ENCODE measurements at regions not wholly inside any gene's neighbourhood (a gene's known extent, or its start where the extent isn't known, plus 50 kb on each side); places are given as distances from the start of the nearest gene placed in this dataset.
"Not testable (repeated sequence)": the region's sequence is repeated elsewhere in the genome, so short reads cannot be mapped to it uniquely, and the experiment has no call there.

DNA sequence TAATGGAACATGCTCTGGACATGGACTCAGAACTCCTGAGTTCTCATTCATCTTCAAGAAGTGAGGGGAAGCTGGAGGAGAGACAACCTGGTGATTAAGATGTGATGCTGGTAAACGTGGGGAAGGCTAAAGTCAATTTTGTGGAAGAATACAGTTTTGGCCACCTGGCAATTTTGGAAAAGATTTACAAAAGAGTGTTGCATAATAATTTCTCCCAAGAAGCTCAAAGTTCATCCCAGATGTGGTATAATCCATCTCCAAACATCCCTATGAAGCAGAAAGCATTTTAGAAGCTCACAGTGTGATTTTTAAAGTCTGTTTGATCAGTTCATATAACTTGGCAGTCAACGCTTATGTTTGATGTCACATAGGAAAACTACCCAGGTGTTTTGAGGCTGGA is 208.7 kb downstream of the LMX1A start:
- DNase-seq (ENCODE audit: low read depth) = no peak

DNA sequence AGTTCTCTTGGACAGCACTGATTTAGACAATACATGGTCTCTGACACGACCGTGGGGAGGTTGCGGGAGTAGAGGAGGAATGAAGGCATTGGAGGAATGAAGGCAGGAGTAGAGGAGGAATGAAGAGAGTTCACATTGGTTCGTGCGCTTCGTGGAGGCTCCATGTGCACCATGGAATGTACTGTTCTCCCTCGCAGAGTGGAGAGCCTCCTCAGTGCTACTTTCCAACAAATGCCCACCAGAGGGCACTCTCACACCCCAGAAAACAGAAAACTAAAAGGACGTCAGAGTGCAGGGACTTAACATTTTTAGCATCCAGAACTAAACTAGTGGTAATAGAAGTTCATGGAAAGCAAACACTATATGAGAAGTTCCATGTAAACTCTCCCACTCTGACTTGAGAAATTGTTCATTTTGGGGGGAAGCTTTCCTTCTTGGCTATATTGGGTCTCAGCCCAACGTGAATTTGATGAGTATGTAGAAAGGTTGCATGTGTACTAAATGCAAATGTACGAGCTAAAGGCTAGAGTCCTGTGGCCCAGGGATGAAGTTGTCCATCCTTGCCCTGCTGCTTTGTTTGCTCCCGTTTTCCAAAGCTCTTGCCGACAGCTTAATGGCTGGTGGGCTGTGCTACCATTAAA is 211.6 kb downstream of the LMX1A start:
- peak; percentile 29 for DNase-seq (ENCODE audit: low read depth)

DNA sequence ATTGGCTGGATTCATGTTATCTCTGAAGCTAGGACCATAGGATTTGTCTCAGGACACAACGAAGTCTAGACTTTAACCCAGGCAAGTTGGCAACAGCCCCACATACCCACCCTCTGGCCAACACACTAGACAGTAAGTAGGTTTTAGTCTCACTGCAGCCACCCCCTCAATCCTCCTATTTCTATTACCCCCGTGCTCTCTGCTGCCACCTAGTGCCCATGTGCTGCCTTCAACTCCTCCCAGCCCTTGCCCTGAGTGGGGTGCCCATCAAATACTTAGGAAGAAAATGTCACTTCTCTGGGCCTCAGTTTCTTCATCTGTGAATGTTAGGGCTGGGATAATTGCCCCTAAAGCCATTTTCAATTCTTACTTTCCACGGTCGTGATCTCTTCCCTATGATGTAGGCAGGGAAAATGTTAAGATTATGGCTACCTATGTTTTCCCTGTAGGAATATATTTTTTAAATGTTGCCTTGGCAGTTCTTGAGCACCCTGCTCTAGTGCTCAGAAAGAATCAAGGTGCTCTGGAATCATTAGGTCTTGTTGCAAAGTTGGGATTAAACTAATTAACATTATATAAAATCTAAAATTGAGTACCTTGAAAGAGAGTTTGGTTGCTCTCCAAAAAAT is 213.0 kb downstream of the LMX1A start:
- DNase-seq (ENCODE audit: low read depth) = no peak

DNA sequence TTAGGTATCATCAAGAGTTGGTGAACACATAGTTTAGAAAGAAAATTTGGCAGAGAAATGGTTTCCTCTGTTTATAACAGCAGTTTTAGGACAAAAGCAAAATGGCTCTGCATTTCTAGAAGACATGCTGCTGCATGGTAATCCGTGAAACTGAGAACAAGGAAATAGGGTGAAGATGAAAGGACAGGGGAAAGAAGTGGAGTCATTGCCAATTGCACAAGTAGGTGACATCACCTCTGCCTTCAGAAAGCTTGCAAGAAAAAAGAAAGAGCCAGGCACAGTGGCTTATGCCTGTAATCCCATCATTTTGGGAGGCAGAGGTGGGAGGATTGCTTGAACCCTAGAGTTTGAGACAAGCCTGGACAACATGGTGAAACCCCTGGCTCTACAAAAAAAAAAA is 217.6 kb downstream of the LMX1A start:
- DNase-seq (ENCODE audit: low read depth) = no peak

- no peak for DNase-seq (ENCODE audit: low read depth)
Observed at GRCh38 chr1:165137551-165138316, 218.8 kb downstream of the LMX1A start.

- no peak for DNase-seq (ENCODE audit: low read depth)
Observed at GRCh38 chr1:165134431-165134830, 222.1 kb downstream of the LMX1A start.

GRCh38 chr1:165129568-165130164 is 226.8 kb downstream of the LMX1A start:
- no peak for DNase-seq (ENCODE audit: low read depth)

DNA sequence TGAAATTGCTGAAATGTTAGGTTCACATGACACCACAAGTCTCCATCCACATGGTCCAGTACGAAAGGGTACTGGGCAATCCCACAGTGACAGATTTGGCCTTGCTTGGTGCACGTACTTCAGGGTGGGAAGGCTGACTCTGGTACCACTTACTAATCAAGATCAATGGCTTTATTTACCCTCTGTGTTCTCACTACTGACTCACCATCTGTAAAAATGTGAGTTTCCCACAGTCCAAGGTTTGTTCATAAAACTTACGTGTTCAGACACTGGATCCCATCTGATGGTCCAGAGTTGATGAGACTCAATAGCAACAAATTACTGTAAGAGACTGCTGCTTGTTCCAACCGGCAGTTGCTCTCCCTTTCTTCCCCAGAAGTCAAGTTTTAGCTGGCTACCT is 231.7 kb downstream of the LMX1A start:
- no peak for DNase-seq (ENCODE audit: low read depth)

DNA sequence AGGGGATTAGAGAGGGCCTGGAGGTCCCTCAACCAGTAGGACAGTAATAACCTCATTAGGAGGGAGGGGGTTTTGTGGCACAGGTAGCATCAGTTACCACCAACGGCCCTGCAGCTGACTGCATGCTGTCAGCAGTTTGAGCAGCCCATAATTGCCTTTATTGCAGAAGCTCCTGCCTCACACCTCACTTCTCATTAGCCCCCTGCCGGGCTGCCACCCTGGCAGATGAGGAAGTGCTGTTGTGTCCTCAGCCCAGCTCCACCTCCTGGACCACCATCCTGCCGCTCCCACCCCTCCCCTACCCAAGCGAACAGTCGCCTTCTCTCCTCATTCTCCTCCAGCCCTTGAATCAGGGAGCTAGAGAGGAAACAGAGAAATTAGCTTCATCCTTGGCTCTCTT is 237.4 kb downstream of the LMX1A start:
- DNase-seq (ENCODE audit: low read depth) = no peak

- no peak for DNase-seq (ENCODE audit: low read depth)
Observed at GRCh38 chr1:165117482-165117881, 239.0 kb downstream of the LMX1A start.

DNA sequence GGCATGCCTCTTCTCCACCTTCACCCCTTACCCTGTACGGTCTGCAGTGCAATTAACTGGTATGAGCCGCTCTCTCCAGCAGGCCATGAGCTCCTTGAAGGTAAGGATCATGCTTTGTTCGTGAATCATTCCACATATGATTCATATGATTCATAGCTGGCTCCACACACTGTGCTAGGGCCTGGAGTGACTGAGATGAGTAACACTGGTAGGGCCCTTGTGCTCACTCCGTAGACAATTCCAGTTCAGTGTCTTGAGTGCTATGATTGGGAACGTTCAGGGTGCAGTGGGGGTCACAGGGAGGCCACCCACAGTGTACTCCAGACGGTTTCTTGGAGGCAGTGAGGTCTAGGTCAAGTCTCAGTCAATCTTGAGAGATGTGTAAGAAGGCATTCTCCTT is 239.8 kb downstream of the LMX1A start:
- DNase-seq (ENCODE audit: low read depth) = peak; percentile 67

DNA sequence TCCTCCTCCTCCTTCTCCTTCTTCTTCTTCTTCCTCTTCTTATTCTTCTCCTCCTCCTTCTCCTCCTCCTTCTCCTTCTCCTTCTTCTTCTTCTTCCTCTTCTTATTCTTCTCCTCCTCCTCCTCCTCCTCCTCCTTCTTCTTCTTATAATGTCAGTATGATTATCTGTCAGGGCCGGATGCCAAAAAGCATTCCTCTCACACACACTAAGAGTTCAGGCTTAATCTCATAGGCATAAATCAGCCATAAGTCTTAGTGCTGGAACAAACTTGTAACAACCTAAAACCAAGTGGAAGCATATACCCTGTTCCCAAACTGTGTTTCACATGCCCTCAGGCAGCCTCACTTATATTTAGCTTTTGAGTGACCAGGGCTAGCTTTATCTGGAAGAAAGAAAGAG is 240.3 kb downstream of the LMX1A start:
- DNase-seq (ENCODE audit: low read depth) = no peak

GRCh38 chr1:165114889-165115285 is 241.6 kb downstream of the LMX1A start:
- no peak for DNase-seq (ENCODE audit: low read depth)

DNA sequence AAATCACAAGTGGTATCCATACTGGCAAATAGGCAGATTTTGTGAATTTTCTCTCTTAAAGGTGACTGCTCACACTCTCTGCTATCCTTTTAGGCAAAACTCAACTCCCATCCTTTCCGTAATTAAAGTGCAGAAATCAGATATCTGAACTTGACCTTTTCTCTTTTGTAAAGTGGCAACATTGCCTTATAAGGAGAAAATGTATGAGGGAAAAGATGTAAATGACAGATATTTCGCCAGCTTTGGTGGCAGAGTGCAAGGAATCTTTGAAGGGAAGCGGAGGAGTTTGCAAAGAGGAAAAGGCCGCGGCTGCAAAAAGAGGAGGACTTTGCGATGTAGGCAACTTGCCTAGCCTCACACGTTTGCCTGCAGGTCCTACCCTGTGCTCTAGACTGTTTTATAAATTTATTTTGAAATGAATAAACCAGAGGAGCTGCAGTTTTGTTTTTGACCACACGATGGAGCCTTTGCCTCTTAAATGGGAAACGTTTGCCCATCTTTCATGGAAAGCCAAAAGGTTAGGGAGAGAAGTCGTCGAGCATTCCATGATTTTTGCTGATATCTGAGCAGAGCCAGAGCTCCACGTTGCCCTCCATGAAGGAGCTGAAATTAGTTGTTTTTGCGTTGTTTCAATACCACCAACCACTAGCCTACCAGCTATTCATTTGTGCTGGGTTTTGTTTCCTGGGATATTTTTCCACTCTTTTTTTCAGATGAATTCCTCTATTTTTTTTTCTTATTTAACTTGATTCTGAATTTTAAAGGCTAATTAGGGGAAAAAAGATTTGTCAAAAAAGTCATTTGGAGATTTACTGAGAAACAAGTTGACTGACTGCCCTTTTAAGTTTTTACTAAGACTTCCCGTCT is 242.3 kb downstream of the LMX1A start:
- peak; percentile 28 for DNase-seq (ENCODE audit: low read depth)

GRCh38 chr1:165112260-165112659 is 244.3 kb downstream of the LMX1A start:
- no peak for DNase-seq (ENCODE audit: low read depth)

- no peak for DNase-seq (ENCODE audit: low read depth)
Observed at GRCh38 chr1:165109013-165109412, 247.5 kb downstream of the LMX1A start.

DNA sequence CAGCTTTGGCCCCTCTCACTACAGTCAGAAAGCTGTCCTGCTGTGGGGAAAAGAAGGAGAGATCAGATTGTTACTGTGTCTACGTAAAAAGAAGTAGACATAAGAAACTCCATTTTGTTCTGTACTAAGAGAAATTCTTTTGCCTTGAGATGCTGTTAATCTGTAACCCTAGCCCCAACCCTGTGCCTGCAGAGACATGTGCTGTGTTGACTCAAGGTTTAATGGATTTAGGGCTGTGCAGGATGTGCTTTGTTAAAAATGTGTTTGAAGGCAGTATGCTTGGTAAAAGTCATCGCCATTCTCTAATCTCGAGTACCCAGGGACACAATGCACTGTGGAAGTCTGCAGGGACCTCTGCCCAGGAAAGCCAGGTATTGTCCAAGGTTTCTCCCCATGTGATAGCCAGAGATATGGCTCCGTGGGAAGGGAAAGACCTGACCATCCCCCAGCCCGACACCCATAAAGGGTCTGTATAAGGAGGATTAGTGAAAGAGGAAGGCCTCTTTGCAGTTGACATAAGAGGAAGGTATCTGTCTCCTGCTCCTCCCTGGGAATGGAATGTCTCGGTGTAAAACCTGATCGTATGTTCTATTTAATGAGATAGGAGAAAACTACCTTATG is 263.9 kb downstream of the LMX1A start:
- DNase-seq (ENCODE audit: low read depth) = not testable (repeated sequence)

GRCh38 chr1:165080253-165080896 is 276.1 kb downstream of the LMX1A start:
- no peak for DNase-seq (ENCODE audit: low read depth)

- DNase-seq (ENCODE audit: low read depth) = no peak
Observed at GRCh38 chr1:165078391-165078790, 278.1 kb downstream of the LMX1A start.

DNA sequence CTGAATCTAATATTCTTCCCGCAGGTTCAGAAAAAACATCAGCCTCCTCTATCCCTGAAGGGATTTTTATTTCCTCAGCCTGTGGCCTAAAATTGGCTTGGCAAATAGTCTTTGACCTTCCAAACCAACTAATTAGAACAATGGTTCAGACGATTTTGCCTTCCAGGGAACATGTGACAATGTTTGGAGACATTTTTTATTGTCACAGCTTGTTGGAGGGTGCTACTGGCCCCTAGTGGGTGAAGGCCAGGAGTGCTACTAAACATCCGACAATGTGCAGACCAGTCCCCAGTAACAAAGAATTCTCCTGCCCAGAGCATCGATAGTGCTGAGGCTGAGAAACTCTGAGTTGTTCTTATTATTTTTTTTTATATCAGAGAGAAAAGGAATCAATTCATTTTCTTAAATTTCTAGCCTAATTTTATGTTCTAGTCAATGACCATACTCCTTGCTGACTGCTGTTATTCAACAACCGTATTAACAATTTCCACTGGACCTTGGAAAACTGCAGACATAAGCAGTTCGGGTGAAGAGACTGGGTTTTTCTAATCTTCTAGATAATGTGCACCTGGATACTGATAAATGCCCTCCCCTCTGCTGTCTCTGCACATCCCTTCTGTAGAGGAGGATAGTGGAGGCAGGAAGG is 280.7 kb downstream of the LMX1A start:
- DNase-seq (ENCODE audit: low read depth) = no peak
